SU-DHL-6 (cell line): ENCODE measurements at regions not wholly inside any gene's neighbourhood (a gene's known extent, or its start where the extent isn't known, plus 50 kb on each side); places are given as distances from the start of the nearest gene placed in this dataset.

Experiments used
- H2AFZ ChIP-seq: fragments of 200-600 bp; sonication (generic); 2 replicates; pipeline ENCODE4 v1.6.1; 2014; ENCODE audit warnings: low read depth, mild to moderate bottlenecking, moderate library complexity, mixed read lengths, antibody characterized with exemption, low read length; ENCODE audit not compliant: severe bottlenecking
- H3F3A ChIP-seq: fragments of 200-600 bp; shearing (Covaris generic); 2 replicates; pipeline ENCODE4 v1.6.0; 2016; ENCODE audit warnings: antibody characterized with exemption, mild to moderate bottlenecking; ENCODE audit not compliant: insufficient read depth
- H3K27ac ChIP-seq: fragments of 200-600 bp; sonication (generic); 2 replicates; pipeline ENCODE4 v1.5.1; 2016; ENCODE audit warnings: low read depth, mild to moderate bottlenecking, low read length, moderate library complexity, mixed read lengths
- H3K27me3 ChIP-seq: fragments of 200-600 bp; sonication (generic), shearing (Covaris generic); 2 replicates; pipeline ENCODE4 v1.6.0; 2014; ENCODE audit warnings: mild to moderate bottlenecking, low read length
- H3K36me3 ChIP-seq: fragments of 200-600 bp; sonication (generic); 2 replicates; pipeline ENCODE4 v1.6.1; 2014; ENCODE audit warnings: mild to moderate bottlenecking, low read length, mixed read lengths
- H3K4me2 ChIP-seq: fragments of 300-600, 200-600 bp; shearing (Covaris generic), sonication (generic); 2 replicates; pipeline ENCODE4 v1.6.0; 2014; ENCODE audit warnings: low read length, low read depth, mild to moderate bottlenecking; ENCODE audit not compliant: poor library complexity, severe bottlenecking
- H3K4me3 ChIP-seq: fragments of 200-600 bp; sonication (generic); 2 replicates; pipeline ENCODE4 v1.5.1; 2014; ENCODE audit warnings: antibody characterized with exemption, low read length, mild to moderate bottlenecking, mixed read lengths; ENCODE audit not compliant: insufficient read depth, poor library complexity, severe bottlenecking
- H3K79me2 ChIP-seq: fragments of 200-600 bp; sonication (generic); 2 replicates; pipeline ENCODE4 v1.6.1; 2014; ENCODE audit warnings: mild to moderate bottlenecking, low read length, moderate library complexity; ENCODE audit not compliant: insufficient read depth
- H3K9ac ChIP-seq: fragments of 200-600 bp; sonication (generic); 2 replicates; pipeline ENCODE4 v1.7.0; 2014; ENCODE audit warnings: mild to moderate bottlenecking, low read length
- H3K9me2 ChIP-seq: fragments of 200-600 bp; sonication (generic); replicated peaks from 2 replicates; pipeline ENCODE4 v1.6.1; 2014; ENCODE audit warnings: low read length; ENCODE audit not compliant: insufficient read depth
- H3K9me3 ChIP-seq: fragments of 200-600 bp; sonication (generic); 2 replicates; pipeline ENCODE4 v1.6.1; 2014; ENCODE audit warnings: low read length, mixed read lengths; ENCODE audit not compliant: insufficient read depth
- H4K20me1 ChIP-seq: fragments of 200-600 bp; sonication (generic); 2 replicates; pipeline ENCODE4 v1.6.1; 2014; ENCODE audit warnings: low read depth, mild to moderate bottlenecking, antibody characterized with exemption, low read length, moderate library complexity, mixed read lengths
- EZH2phosphoT487 ChIP-seq: fragments of 200-600 bp; sonication (generic), shearing (Covaris generic); conservative IDR thresholded peaks from 2 replicates; pipeline ENCODE4 v1.6.1; 2018; ENCODE audit warnings: mild to moderate bottlenecking, antibody characterized with exemption, low read length, moderate library complexity, mixed read lengths
- TF ChIP-seq, protein P1 (sequence below): fragments of 200-600 bp; sonication (generic); IDR thresholded peaks from one replicate; pipeline ENCODE4 v1.5.1; 2017; ENCODE audit warnings: antibody characterized with exemption, mild to moderate bottlenecking, low read length, moderate library complexity; ENCODE audit not compliant: insufficient read depth, poor library complexity, severe bottlenecking

DNA sequence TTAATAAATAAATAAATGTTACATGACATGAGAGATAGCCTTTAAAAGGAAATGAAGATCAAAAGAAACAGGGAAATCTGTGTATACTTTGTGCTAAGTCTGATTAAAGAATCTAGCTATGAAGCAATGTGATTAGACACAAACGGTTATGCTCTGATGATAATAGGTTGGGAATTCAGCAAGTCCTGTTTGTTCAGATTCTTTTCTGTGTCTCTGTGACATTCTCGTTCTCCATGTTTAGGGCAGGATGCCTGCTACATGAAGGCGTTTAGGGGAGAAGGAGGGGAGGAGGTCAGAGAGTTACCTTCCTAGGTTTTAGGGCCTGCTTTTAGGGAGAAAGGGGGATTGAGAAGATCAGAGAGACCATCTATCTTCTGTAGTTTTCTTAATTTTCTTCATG is 555.3 kb downstream of the DNAJB9 start:
- Histone ChIP-seq H2AFZ (no peak overlapping the region), H3K27me3 (no peaks in the 10 kb centered on the region), H3K9ac (no peak overlapping the region), H3K79me2 (no peaks in the 10 kb centered on the region), H3F3A (no peaks in the 10 kb centered on the region), H3K4me3 (no peak overlapping the region), H4K20me1 (no peaks in the 10 kb centered on the region), H3K9me2 (no peaks in the 10 kb centered on the region), H3K9me3 (no peaks in the 10 kb centered on the region), H3K36me3 (no peaks in the 10 kb centered on the region), H3K27ac (no peak overlapping the region), H3K4me2 (no peak overlapping the region)
- TF ChIP-seq, protein P1, sequence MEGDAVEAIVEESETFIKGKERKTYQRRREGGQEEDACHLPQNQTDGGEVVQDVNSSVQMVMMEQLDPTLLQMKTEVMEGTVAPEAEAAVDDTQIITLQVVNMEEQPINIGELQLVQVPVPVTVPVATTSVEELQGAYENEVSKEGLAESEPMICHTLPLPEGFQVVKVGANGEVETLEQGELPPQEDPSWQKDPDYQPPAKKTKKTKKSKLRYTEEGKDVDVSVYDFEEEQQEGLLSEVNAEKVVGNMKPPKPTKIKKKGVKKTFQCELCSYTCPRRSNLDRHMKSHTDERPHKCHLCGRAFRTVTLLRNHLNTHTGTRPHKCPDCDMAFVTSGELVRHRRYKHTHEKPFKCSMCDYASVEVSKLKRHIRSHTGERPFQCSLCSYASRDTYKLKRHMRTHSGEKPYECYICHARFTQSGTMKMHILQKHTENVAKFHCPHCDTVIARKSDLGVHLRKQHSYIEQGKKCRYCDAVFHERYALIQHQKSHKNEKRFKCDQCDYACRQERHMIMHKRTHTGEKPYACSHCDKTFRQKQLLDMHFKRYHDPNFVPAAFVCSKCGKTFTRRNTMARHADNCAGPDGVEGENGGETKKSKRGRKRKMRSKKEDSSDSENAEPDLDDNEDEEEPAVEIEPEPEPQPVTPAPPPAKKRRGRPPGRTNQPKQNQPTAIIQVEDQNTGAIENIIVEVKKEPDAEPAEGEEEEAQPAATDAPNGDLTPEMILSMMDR = no peak
- TF ChIP-seq EZH2phosphoT487 = no peak

DNA sequence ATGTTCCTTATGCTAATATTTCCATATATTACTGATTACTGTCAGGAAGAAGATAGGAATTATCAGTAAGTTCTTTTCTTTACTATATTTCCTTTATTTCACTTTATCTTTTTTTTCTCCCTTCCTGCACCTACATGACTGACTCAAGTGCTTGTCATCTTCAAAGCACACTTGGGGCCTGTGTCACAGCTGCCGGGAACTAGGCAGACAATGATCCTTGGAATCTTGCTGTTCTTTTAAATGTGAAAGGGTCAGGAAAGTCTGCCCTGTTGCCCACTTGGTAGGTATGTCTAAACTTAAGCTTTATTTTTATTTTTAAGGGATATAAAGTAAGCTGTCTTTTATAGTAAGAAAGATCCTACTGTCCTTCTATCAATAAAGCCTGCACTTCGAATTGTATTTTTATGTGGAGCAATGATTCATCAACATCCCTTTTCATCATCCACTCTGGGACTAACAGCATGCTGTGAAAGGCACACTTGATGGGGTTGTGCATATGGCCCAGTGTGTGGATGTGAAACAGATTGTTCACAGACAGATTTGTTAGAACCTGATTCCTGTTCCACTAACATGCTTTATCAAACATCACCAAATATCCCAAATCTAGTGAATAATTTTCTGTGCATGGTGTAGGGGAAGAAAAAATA is 556.9 kb downstream of the DNAJB9 start:
- H3K79me2 ChIP-seq = no peaks in the 10 kb centered on the region
- H2AFZ ChIP-seq = no peak overlapping the region
- no peak overlapping the region for H3K4me2 ChIP-seq
- H4K20me1 ChIP-seq = no peaks in the 10 kb centered on the region
- no peak overlapping the region for H3K4me3 ChIP-seq
- no peaks in the 10 kb centered on the region for H3K36me3 ChIP-seq
- no peaks in the 10 kb centered on the region for H3K27me3 ChIP-seq
- no peaks in the 10 kb centered on the region for H3K9me2 ChIP-seq
- no peak for TF ChIP-seq EZH2phosphoT487
- TF ChIP-seq, protein P1 = no peak
- H3F3A ChIP-seq = no peaks in the 10 kb centered on the region
- H3K27ac ChIP-seq = no peak overlapping the region
- no peak overlapping the region for H3K9ac ChIP-seq
- no peaks in the 10 kb centered on the region for H3K9me3 ChIP-seq

DNA sequence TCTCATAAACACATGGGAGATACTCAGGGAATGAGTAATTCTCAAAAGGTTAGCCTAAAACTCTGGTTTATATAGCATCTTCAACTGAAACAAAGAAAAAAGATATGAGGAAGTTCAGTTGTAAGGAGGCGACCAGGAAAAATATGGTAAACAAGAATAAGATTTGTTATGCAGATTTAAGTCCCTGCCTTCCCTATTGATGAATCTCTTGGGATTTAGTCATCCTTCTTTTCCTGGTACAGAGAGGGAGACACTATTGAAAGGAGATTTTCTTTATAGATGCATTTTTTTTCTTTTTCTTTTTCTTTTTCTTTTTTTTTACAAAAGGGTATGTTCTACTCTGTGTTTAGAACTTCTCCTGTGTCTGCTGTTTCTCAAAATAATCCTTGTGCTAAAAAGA is 557.5 kb downstream of the DNAJB9 start:
- H2AFZ ChIP-seq = no peak overlapping the region
- no peaks in the 10 kb centered on the region for H3K9me3 ChIP-seq
- no peaks in the 10 kb centered on the region for H3K27me3 ChIP-seq
- no peaks in the 10 kb centered on the region for H3K9me2 ChIP-seq
- no peak overlapping the region for H3K9ac ChIP-seq
- H4K20me1 ChIP-seq = no peaks in the 10 kb centered on the region
- H3K36me3 ChIP-seq = no peaks in the 10 kb centered on the region
- H3K79me2 ChIP-seq = no peaks in the 10 kb centered on the region
- no peaks in the 10 kb centered on the region for H3F3A ChIP-seq
- TF ChIP-seq, protein P1 = no peak
- no peak for TF ChIP-seq EZH2phosphoT487
- H3K4me2 ChIP-seq = no peak overlapping the region
- no peak overlapping the region for H3K4me3 ChIP-seq
- H3K27ac ChIP-seq = no peak overlapping the region
